ENCODE measurements at regions not wholly inside any gene's neighbourhood (a gene's known extent, or its start where the extent isn't known, plus 50 kb on each side); places are given as distances from the start of the nearest gene placed in this dataset.
"Not testable (repeated sequence)": the region's sequence is repeated elsewhere in the genome, so short reads cannot be mapped to it uniquely, and the experiment has no call there.

- peak in 34 of 35 experiments; percentile 2 to 74 (median 29) for DNase-seq
- 15% methylated on average over 10 of the region's 11 CpGs for WGBS (ENCODE audit: insufficient coverage)
- peaks cover 0 to 5% of the 10 kb centered on the region in 2 donors for H3K27me3 Mint-ChIP-seq
- Histone ChIP-seq H3K4me1 (ENCODE audit: control insufficient read depth in 1 of 2, extremely low read depth in 1 of 2, insufficient read depth in 2 of 2, low read length in 2 of 2) (peaks cover 0 to 7% of the 10 kb centered on the region in 2 experiments), H3K4me3 (ENCODE audit: control insufficient read depth in 1 of 2, extremely low read depth in 1 of 2, low read length in 1 of 2) (peak overlapping the region in 1 of 2 donors; percentile 26), H3K27ac (ENCODE audit: low read length) (peak overlapping the region; percentile 66), H3K27me3 (replicated peaks in 1 of 2; ENCODE audit: control insufficient read depth in 2 of 2, extremely low read depth in 1 of 2, insufficient read depth in 2 of 2, low read length in 1 of 2) (no peaks in the 10 kb centered on the region), H3K36me3 (ENCODE audit: control insufficient read depth in 2 of 2, extremely low read depth in 1 of 2, insufficient read depth in 1 of 2, low read length in 1 of 2) (no peaks in the 10 kb centered on the region), H3K9me3 (no peaks in the 10 kb centered on the region)
- H3K4me3 Mint-ChIP-seq = peak overlapping the region; percentile 34 to 63 (median 49)
- CTCF ChIA-PET = no interaction called here
- H3K27ac Mint-ChIP-seq = peak overlapping the region; percentile 77 to 79
- peaks cover 10 to 19% (median 13%) of the 10 kb centered on the region in 3 donors for H3K4me1 Mint-ChIP-seq
- H3K36me3 Mint-ChIP-seq = no peaks in the 10 kb centered on the region
- ATAC-seq (replicated peaks in 1 of 4) = peak; percentile 62 to 91 (median 81)
- H3K9me3 Mint-ChIP-seq = no peaks in the 10 kb centered on the region
- POLR2A ChIA-PET = no interaction called here
Observed at GRCh38 chr13:33678906-33679657, 138.9 kb upstream of the RFC3 start.

- Histone ChIP-seq H3K4me3 (ENCODE audit: control insufficient read depth in 1 of 2, extremely low read depth in 1 of 2, low read length in 1 of 2) (no peak overlapping the region), H3K36me3 (ENCODE audit: control insufficient read depth in 2 of 2, extremely low read depth in 1 of 2, insufficient read depth in 1 of 2, low read length in 1 of 2) (no peaks in the 10 kb centered on the region), H3K27ac (ENCODE audit: low read length) (peak overlapping the region; percentile 66), H3K9me3 (no peaks in the 10 kb centered on the region), H3K27me3 (replicated peaks in 1 of 2; ENCODE audit: control insufficient read depth in 2 of 2, extremely low read depth in 1 of 2, insufficient read depth in 2 of 2, low read length in 1 of 2) (no peaks in the 10 kb centered on the region), H3K4me1 (ENCODE audit: control insufficient read depth in 1 of 2, extremely low read depth in 1 of 2, insufficient read depth in 2 of 2, low read length in 2 of 2) (peaks cover 0 to 7% of the 10 kb centered on the region in 2 experiments)
- no peak for ATAC-seq (replicated peaks in 1 of 4)
- Mint-ChIP-seq H3K4me1 (peaks cover 10 to 19% (median 13%) of the 10 kb centered on the region in 3 donors), H3K27ac (peak overlapping the region; percentile 77 to 79), H3K36me3 (no peaks in the 10 kb centered on the region), H3K9me3 (no peaks in the 10 kb centered on the region), H3K4me3 (peak overlapping the region; percentile 34 to 63 (median 49)), H3K27me3 (peaks cover 0 to 5% of the 10 kb centered on the region in 2 donors)
- no peak for DNase-seq
- no CpG with 5 or more reads among the region's 1 CpG for WGBS (ENCODE audit: insufficient coverage)
- POLR2A ChIA-PET = no interaction called here
- CTCF ChIA-PET = interaction anchor here in 1 of 2 donors (0.7 kb wide), 1 partner anchor 56 kb away, joined by 3 read pairs; no protein-coding TSS in a partner anchor
Observed at GRCh38 chr13:33679658-33680012, 138.3 kb upstream of the RFC3 start.

- Mint-ChIP-seq H3K36me3 (no peaks in the 10 kb centered on the region), H3K4me1 (peaks cover 10 to 14% (median 11%) of the 10 kb centered on the region in 3 donors), H3K27ac (no peak overlapping the region), H3K4me3 (no peak overlapping the region), H3K27me3 (peaks cover 0 to 9% of the 10 kb centered on the region in 2 donors), H3K9me3 (no peaks in the 10 kb centered on the region)
- Histone ChIP-seq H3K36me3 (ENCODE audit: control insufficient read depth in 2 of 2, extremely low read depth in 1 of 2, insufficient read depth in 1 of 2, low read length in 1 of 2) (no peaks in the 10 kb centered on the region), H3K27ac (ENCODE audit: low read length) (no peak overlapping the region), H3K4me3 (ENCODE audit: control insufficient read depth in 1 of 2, extremely low read depth in 1 of 2, low read length in 1 of 2) (no peak overlapping the region), H3K4me1 (ENCODE audit: control insufficient read depth in 1 of 2, extremely low read depth in 1 of 2, insufficient read depth in 2 of 2, low read length in 2 of 2) (peaks cover 0 to 7% of the 10 kb centered on the region in 2 experiments), H3K27me3 (replicated peaks in 1 of 2; ENCODE audit: control insufficient read depth in 2 of 2, extremely low read depth in 1 of 2, insufficient read depth in 2 of 2, low read length in 1 of 2) (no peaks in the 10 kb centered on the region), H3K9me3 (no peaks in the 10 kb centered on the region)
- ATAC-seq (replicated peaks in 1 of 4) (no peak), DNase-seq (no peak)
- ChIA-PET POLR2A (no interaction called here), CTCF (no interaction called here)
- WGBS (ENCODE audit: insufficient coverage) = 97% methylated on average over 30 of the region's 35 CpGs
Observed at GRCh38 chr13:33682020-33682564, 135.9 kb upstream of the RFC3 start.

GRCh38 chr13:33682646-33683045, 135.3 kb upstream of the RFC3 start:
- H3K27me3 Mint-ChIP-seq; H3K9me3 ChIP-seq; DNase-seq; H3K4me3 ChIP-seq (ENCODE audit: control insufficient read depth in 1 of 2, extremely low read depth in 1 of 2, low read length in 1 of 2); H3K4me1 ChIP-seq (ENCODE audit: control insufficient read depth in 1 of 2, extremely low read depth in 1 of 2, insufficient read depth in 2 of 2, low read length in 2 of 2); H3K36me3 ChIP-seq (ENCODE audit: control insufficient read depth in 2 of 2, extremely low read depth in 1 of 2, insufficient read depth in 1 of 2, low read length in 1 of 2); H3K27ac ChIP-seq (ENCODE audit: low read length); H3K36me3 Mint-ChIP-seq; POLR2A ChIA-PET; H3K27me3 ChIP-seq (replicated peaks in 1 of 2; ENCODE audit: control insufficient read depth in 2 of 2, extremely low read depth in 1 of 2, insufficient read depth in 2 of 2, low read length in 1 of 2); H3K27ac Mint-ChIP-seq; ATAC-seq (replicated peaks in 1 of 4); CTCF ChIA-PET; H3K4me3 Mint-ChIP-seq; H3K9me3 Mint-ChIP-seq: not testable (repeated sequence)
- WGBS (ENCODE audit: insufficient coverage) = 88% methylated on average over 4 of the region's 5 CpGs
- H3K4me1 Mint-ChIP-seq = peaks cover 10 to 12% (median 11%) of the 10 kb centered on the region in 3 donors

- H3K9me3 ChIP-seq = no peaks in the 10 kb centered on the region
- no peaks in the 10 kb centered on the region for H3K9me3 Mint-ChIP-seq
- DNase-seq = no peak
- no peak overlapping the region for H3K27ac ChIP-seq (ENCODE audit: low read length)
- peaks cover 0 to 7% of the 10 kb centered on the region in 2 experiments for H3K4me1 ChIP-seq (ENCODE audit: control insufficient read depth in 1 of 2, extremely low read depth in 1 of 2, insufficient read depth in 2 of 2, low read length in 2 of 2)
- no peaks in the 10 kb centered on the region for H3K36me3 ChIP-seq (ENCODE audit: control insufficient read depth in 2 of 2, extremely low read depth in 1 of 2, insufficient read depth in 1 of 2, low read length in 1 of 2)
- no peak overlapping the region for H3K4me3 Mint-ChIP-seq
- ChIA-PET CTCF (no interaction called here), POLR2A (no interaction called here)
- H3K36me3 Mint-ChIP-seq = no peaks in the 10 kb centered on the region
- no peak for ATAC-seq (replicated peaks in 1 of 4)
- 100% methylated on average over 1 of the region's 5 CpGs for WGBS (ENCODE audit: insufficient coverage)
- peaks cover 10 to 12% (median 11%) of the 10 kb centered on the region in 3 donors for H3K4me1 Mint-ChIP-seq
- no peak overlapping the region for H3K27ac Mint-ChIP-seq
- H3K4me3 ChIP-seq (ENCODE audit: control insufficient read depth in 1 of 2, extremely low read depth in 1 of 2, low read length in 1 of 2) = no peak overlapping the region
- no peaks in the 10 kb centered on the region for H3K27me3 ChIP-seq (replicated peaks in 1 of 2; ENCODE audit: control insufficient read depth in 2 of 2, extremely low read depth in 1 of 2, insufficient read depth in 2 of 2, low read length in 1 of 2)
- peaks cover 0 to 9% of the 10 kb centered on the region in 2 donors for H3K27me3 Mint-ChIP-seq
Observed at GRCh38 chr13:33683376-33683775, 134.6 kb upstream of the RFC3 start.

GRCh38 chr13:33684874-33685273, 133.1 kb upstream of the RFC3 start:
- Histone ChIP-seq H3K27me3 (replicated peaks in 1 of 2; ENCODE audit: control insufficient read depth in 2 of 2, extremely low read depth in 1 of 2, insufficient read depth in 2 of 2, low read length in 1 of 2) (no peaks in the 10 kb centered on the region), H3K4me1 (ENCODE audit: control insufficient read depth in 1 of 2, extremely low read depth in 1 of 2, insufficient read depth in 2 of 2, low read length in 2 of 2) (peaks cover 0 to 3% of the 10 kb centered on the region in 2 experiments), H3K4me3 (ENCODE audit: control insufficient read depth in 1 of 2, extremely low read depth in 1 of 2, low read length in 1 of 2) (no peak overlapping the region), H3K27ac (ENCODE audit: low read length) (no peak overlapping the region), H3K9me3 (no peaks in the 10 kb centered on the region), H3K36me3 (ENCODE audit: control insufficient read depth in 2 of 2, extremely low read depth in 1 of 2, insufficient read depth in 1 of 2, low read length in 1 of 2) (no peaks in the 10 kb centered on the region)
- no CpG with 5 or more reads among the region's 4 CpGs for WGBS (ENCODE audit: insufficient coverage)
- Mint-ChIP-seq H3K27ac (no peak overlapping the region), H3K4me3 (no peak overlapping the region), H3K4me1 (peaks cover 0 to 1% (median 0%) of the 10 kb centered on the region in 3 donors), H3K27me3 (peaks cover 0 to 9% of the 10 kb centered on the region in 2 donors), H3K9me3 (no peaks in the 10 kb centered on the region), H3K36me3 (no peaks in the 10 kb centered on the region)
- DNase-seq (no peak), ATAC-seq (replicated peaks in 1 of 4) (no peak)
- ChIA-PET CTCF (no interaction called here), POLR2A (no interaction called here)

Measured in T-cell (primary cell).